HG03521 (cell line): ENCODE measurements at regions not wholly inside any gene's neighbourhood (a gene's known extent, or its start where the extent isn't known, plus 50 kb on each side); places are given as distances from the start of the nearest gene placed in this dataset.
"Not testable (repeated sequence)": the region's sequence is repeated elsewhere in the genome, so short reads cannot be mapped to it uniquely, and the experiment has no call there.

ENCODE experiments used
- ATAC-seq: cut with Tn5 transposase; IDR thresholded peaks from one replicate; pipeline ENCODE4 v1.9.1; 2021; ENCODE audit warnings: mild to moderate bottlenecking, moderate library complexity; ENCODE audit not compliant: unreplicated experiment

DNA sequence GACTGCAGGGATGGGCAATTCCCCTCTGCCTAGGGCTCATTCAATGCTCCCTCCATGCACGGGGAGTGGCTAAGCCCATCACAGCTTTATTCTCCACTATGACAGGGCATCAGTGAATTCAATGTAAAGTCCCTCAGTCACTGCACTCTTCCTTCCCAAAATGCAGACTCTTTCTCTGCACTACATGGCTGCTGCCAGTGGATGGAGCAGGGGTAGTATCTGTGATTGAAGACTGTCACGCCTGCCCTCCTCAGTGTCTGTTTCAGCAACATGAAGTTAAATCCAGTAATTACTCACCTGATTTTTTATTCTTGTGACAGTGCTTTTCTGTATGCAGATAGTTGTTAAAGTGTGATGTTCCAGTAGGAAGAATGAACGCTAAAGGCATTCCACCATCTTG lies 1323.2 kb downstream of the AMY1C start:
- no peak for ATAC-seq

DNA sequence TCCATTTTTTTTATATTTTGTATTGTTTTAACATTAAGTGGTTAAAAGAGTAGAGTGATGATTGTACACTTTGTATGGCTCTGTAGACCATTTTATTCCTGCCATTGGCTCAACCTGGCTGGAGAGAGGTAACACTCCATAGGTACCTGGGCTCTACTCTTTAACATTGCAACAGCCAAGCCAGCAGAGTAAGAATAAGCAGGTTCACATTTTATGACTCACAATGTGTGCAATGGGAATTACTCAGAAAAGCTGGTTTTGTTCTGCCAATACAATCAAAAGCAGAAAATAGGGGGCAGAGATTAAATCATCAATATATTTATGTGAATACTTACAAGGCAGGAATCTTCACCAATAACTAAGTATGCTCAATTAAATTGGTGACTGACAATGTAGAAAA lies 1324.0 kb downstream of the AMY1C start:
- ATAC-seq = no peak

DNA sequence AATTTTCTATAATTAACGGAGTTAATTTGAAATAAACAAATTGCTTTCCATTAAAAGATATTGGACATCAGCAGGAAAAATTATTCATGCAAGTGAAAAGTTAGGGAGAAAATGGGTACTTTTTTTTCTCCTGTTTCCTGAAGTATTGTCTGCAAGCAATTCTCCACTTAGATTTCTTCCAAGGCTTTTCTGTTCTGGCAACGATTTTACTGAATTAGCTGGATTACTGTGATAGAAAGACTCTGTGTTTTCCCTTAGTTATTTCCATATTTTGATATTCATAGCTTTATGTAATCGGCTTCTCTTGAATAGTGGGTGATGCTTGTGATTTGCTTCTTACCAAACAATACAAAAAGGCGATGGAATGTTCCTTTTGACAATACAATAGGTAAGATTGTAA lies 1333.9 kb downstream of the AMY1C start:
- no peak for ATAC-seq

DNA sequence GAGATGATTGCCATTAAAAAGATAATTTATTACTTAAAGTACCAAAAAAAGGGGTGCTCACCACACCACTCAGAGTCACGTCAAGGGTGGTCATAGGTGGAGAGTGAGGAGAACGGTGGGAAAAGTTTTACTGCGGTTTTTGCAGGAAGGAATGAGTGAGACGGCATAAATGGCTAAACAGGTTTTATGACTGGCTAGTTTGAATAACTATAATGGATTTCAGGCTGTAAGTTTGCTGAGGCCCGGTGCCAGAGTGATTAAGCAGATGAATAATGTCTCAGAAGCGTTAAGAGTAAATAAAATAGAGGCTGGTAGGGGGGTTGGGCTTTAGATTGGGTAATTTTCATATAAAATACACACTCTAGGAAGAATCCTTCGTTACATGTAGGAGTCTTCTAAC lies 1337.8 kb downstream of the AMY1C start:
- no peak for ATAC-seq

DNA sequence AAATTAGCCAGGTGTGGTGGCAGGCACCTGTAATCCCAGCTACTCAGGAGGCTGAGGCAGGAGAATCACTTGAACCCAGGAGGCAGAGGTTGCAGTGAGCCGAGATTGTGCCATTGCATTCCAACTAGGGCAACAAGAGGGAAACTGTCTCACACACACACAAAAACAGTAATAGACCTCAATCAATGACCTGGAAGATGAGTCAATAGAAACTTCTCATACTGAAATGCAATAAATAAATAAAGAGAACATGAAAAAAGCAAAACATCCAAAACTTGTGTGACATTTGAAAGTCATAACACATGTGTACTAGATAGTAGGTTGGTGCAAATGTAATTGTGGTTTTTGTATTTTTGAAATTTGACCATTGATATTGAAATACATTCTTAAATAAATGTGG lies 1338.5 kb downstream of the AMY1C start:
- ATAC-seq = no peak

DNA sequence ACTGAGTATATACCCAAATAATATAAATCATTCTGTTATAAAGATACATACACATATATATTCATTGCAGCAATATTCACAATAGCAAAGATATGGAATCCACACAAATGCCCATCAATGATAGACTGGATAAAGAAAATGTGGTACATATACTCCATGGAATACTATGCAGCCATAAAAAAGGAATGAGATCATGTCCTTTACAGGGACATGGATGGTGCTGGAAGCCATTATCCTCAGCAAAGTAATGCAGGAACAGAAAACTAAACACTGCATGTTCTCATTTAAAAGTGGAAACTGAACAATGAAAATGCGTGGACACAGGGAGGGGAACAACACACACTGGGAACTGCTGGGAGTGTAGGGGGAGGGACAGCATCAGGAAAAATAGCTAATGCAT lies 1344.2 kb downstream of the AMY1C start:
- not testable (repeated sequence) for ATAC-seq

DNA sequence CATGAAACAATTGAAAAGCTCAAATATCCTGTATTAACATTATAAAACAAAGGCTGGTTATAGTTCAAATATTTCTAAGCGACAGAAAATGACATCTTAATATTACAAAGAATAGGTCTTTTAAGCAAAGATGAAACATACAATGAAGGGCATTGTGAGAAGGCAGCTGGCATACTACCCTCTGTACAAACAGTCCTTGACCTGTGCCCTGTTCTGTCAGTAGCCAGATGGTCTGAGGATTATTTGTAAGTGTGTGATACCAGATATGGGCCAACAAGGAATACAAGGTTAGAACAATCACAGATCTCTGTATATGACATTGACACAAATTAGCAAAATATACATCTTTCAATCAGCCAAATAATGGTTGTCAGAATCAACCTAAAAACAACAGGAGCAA lies 1350.4 kb downstream of the AMY1C start:
- no peak for ATAC-seq

DNA sequence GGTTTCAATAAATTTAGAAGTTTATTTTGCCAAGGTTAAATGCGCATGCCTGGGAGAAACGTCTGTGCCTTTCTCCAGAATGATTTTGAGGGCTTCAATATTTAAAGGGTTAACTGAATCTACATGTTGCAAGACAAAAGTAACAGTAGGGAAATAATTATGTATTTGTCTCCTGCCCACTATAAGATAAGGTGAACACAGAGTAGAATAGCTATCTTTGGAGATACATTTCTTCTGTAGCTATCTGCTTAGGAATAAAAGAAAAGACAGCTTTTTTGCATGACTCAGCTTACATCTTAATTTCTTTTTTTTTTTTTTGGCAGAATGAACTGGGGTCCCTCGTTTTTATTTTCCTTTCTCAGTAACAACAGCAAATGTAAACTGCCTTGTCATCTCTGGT lies 1351.6 kb downstream of the AMY1C start:
- ATAC-seq = no peak

GRCh38 chr1:105102371-105102770 lies 1352.7 kb downstream of the AMY1C start:
- no peak for ATAC-seq

DNA sequence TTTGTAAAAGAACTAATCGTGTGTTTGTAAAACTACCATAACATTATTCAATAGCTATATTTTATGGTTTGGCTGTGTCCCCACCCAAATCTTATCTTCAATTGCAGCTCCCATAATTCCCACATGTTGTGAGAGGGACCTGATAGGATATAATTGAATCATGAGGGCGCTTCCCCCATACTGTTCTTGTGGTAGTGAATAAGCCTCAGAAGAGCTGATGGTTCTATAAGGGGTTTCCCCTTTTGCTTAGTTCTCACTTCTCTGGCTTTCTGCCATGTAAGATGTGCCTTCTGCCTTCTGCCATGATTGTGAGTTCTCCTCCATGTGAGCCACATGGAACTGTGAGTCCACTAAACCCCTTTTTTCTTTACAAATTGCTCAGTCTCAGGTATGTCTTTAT lies 1372.3 kb downstream of the AMY1C start:
- no peak for ATAC-seq

- ATAC-seq = peak; percentile 66
These were observed 1388.1 kb downstream of the AMY1C start for GRCh38 chr1:105137543-105138457.

- no peak for ATAC-seq
These were observed 1388.8 kb downstream of the AMY1C start for GRCh38 chr1:105138458-105138893.

- ATAC-seq = no peak
These were observed 1423.1 kb downstream of the AMY1C start for GRCh38 chr1:105172788-105173187.

DNA sequence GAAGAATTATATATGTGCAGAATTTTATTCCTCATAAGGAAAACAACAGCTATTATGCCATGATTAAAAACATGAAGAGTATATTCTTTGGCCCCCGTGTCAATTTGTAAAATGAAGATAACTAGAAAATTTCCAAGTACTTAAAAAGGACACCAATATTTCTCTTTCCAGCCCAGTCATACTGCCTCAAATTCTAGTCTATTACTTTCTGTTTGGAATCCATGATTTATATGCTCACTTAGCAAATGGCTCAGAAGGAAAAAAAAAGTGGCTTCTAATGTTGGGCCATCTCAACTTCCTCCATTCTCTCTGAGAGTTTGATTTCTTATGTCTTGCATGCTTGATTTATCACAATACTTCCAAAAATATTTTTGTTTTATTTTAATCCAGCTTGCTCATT lies 1431.1 kb downstream of the AMY1C start:
- no peak for ATAC-seq

DNA sequence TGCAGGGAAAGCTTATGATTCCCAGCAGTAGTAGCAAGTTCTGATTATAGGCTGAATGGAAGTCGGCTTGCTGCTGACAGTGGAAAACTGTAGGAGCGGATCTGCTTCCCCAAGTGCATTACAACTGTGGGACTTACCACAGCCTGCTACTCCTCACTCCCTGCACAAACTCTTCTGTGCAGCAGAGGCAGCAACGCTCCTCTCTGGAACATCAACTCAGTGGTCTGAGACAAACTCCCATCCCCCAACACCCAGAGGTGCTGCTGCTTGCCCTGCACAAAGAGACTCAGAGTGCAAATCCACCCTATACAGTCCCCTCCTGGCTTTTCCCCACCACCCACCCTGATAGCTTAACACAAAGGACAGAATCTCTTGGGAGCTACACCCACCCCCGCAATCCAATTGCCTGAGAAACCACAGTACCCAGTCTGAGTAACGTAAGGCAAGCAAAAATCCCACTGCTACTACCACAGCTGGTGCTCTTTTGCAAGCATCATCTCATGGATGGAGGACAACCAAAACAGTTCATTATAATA lies 1455.2 kb downstream of the AMY1C start:
- no peak for ATAC-seq

- ATAC-seq = no peak
These were observed 1458.9 kb downstream of the AMY1C start for GRCh38 chr1:105208581-105208980.

GRCh38 chr1:105210747-105211146 lies 1461.0 kb downstream of the AMY1C start:
- no peak for ATAC-seq

DNA sequence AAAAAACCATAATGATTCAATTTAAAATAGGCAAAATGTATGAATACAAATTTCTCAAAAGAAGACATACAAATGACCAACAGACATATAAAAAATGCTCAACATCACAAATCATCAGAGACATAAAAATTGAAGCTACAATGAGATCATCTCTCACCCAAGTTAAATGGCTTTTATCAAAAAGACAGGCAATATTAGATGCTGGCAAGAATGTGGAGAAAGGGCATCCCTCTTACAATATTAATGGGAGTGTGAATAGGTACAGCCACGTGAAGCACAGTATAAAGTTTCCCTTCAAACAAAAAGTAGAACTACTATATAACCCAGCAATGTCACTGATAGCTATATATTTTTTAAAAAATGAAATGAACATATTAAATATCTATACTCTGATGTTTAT lies 1481.7 kb downstream of the AMY1C start:
- no peak for ATAC-seq

DNA sequence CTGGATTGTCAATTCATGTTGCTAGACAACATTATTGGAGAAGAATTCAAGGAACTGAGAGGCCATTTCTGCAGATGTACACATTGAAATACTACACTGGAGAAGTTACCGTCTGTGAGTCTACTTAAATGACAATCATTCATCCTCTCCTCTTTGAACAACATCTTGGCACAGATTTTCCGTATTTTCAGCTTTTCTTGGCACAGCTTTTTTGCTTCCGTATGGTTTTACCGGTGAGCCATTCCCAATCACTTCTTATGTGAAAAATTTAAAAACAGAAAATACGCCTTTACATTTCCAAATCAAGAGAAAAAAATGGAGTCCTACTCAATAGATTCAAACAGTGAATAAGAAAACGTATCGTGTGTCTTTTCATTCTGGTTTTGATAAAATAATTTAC lies 1493.7 kb downstream of the AMY1C start:
- ATAC-seq = no peak

- ATAC-seq = no peak
These were observed 1494.3 kb downstream of the AMY1C start for GRCh38 chr1:105243969-105244368.

DNA sequence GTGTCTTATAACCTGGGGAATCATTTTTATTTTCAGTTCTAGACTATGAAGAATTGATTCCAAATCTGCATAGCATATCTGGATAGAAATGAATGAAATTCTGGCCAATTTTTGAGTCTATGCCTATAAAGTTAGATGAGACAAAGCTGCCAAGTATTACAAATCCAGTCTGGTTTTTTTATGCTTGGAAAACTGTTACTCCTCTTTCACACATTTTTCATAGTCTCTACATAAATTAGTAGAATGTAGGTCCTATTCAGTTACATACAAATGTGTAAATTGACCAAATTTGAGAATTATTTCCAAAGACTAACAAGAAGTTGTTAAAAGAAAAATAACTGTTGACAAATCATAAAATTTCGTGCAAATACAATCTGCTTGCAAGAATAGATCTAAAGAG lies 1505.2 kb downstream of the AMY1C start:
- ATAC-seq = no peak

DNA sequence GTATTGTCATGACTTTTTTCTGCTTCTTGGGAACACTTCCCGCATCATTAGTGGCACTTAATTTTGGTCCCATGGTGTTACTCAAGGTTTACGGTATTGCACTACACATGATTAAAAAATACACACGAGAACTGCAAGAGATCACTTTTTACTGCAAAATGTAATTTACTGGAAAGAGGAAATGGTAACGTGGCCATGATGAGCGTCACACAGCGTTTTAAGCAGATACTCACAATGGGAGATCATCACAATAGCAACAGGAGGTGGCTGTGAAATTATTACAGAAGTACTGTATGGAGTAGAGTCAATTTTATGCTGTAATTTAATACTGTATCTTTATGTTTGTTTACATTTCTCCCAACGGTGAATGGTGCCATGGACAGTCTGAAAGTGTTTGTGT lies 1510.3 kb downstream of the AMY1C start:
- no peak for ATAC-seq

DNA sequence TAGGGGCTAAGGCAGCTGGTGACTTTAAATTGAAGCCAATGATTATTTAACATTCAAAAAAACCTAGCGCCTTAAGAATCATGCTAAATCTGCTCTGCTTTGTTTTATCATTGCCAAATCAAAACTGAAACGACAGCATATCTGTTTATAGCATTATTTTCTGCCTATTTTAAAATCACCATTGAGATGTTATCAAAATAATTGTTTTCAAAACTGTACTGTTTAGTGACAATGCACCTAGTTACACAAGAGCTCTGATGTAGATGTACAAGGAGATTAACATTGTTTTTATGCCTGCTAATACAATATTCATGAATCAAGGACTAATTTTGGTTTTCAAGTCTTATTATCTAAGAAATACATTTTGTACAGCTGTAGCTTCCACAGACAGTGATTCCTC lies 1521.3 kb downstream of the AMY1C start:
- ATAC-seq = no peak
